ENCODE measurements at regions not wholly inside any gene's neighbourhood (a gene's known extent, or its start where the extent isn't known, plus 50 kb on each side); places are given as distances from the start of the nearest gene placed in this dataset.

GRCh38 chr7:86592185-86592584, 51.5 kb upstream of the GRM3 start:
- H3K4me1 Mint-ChIP-seq: no peaks in the 10 kb centered on the region
- ChIA-PET CTCF (no interaction called here), POLR2A (no interaction called here)
- H3K4me3 Mint-ChIP-seq: no peak overlapping the region
- H3K36me3 Mint-ChIP-seq (ENCODE audit: low read depth): no peaks in the 10 kb centered on the region
- H3K9me3 Mint-ChIP-seq: no peaks in the 10 kb centered on the region
- no peaks in the 10 kb centered on the region for H3K27me3 Mint-ChIP-seq
- H3K27ac Mint-ChIP-seq: no peak overlapping the region
- no peak for DNase-seq

GRCh38 chr7:86574006-86574405, 69.7 kb upstream of the GRM3 start:
- ChIA-PET POLR2A (no interaction called here), CTCF (no interaction called here)
- no peaks in the 10 kb centered on the region for H3K4me1 Mint-ChIP-seq
- DNase-seq: no peak
- H3K27me3 Mint-ChIP-seq: no peaks in the 10 kb centered on the region
- H3K9me3 Mint-ChIP-seq: peaks cover 13% of the 10 kb centered on the region
- no peak overlapping the region for H3K4me3 Mint-ChIP-seq
- H3K27ac Mint-ChIP-seq: no peak overlapping the region
- H3K36me3 Mint-ChIP-seq (ENCODE audit: low read depth): no peaks in the 10 kb centered on the region

GRCh38 chr7:86558680-86559501, 84.8 kb upstream of the GRM3 start:
- no peaks in the 10 kb centered on the region for H3K4me1 Mint-ChIP-seq
- H3K9me3 Mint-ChIP-seq: no peaks in the 10 kb centered on the region
- H3K27ac Mint-ChIP-seq: no peak overlapping the region
- H3K27me3 Mint-ChIP-seq: no peaks in the 10 kb centered on the region
- POLR2A ChIA-PET: no interaction called here
- no peaks in the 10 kb centered on the region for H3K36me3 Mint-ChIP-seq (ENCODE audit: low read depth)
- no peak for DNase-seq
- no peak overlapping the region for H3K4me3 Mint-ChIP-seq
- CTCF ChIA-PET: no interaction called here

GRCh38 chr7:86534641-86535040, 109.1 kb upstream of the GRM3 start:
- POLR2A ChIA-PET: no interaction called here
- Mint-ChIP-seq H3K27ac (no peak overlapping the region), H3K4me1 (no peaks in the 10 kb centered on the region), H3K4me3 (no peak overlapping the region), H3K27me3 (no peaks in the 10 kb centered on the region), H3K36me3 (ENCODE audit: low read depth) (no peaks in the 10 kb centered on the region), H3K9me3 (no peaks in the 10 kb centered on the region)
- no peak for DNase-seq
- CTCF ChIA-PET: no interaction called here

GRCh38 chr7:86504229-86504628, 139.5 kb upstream of the GRM3 start:
- Mint-ChIP-seq H3K4me1 (no peaks in the 10 kb centered on the region), H3K36me3 (ENCODE audit: low read depth) (no peaks in the 10 kb centered on the region), H3K4me3 (no peak overlapping the region), H3K27me3 (no peaks in the 10 kb centered on the region), H3K27ac (no peak overlapping the region), H3K9me3 (no peaks in the 10 kb centered on the region)
- ChIA-PET CTCF (no interaction called here), POLR2A (no interaction called here)
- no peak for DNase-seq

GRCh38 chr7:86499986-86500385, 143.7 kb upstream of the GRM3 start:
- Mint-ChIP-seq H3K9me3 (no peaks in the 10 kb centered on the region), H3K27ac (no peak overlapping the region), H3K4me3 (no peak overlapping the region), H3K27me3 (no peaks in the 10 kb centered on the region), H3K4me1 (no peaks in the 10 kb centered on the region), H3K36me3 (ENCODE audit: low read depth) (no peaks in the 10 kb centered on the region)
- ChIA-PET CTCF (no interaction called here), POLR2A (no interaction called here)
- no peak for DNase-seq

- no peak for DNase-seq
- ChIA-PET CTCF (no interaction called here), POLR2A (no interaction called here)
- Mint-ChIP-seq H3K27me3 (no peaks in the 10 kb centered on the region), H3K9me3 (no peaks in the 10 kb centered on the region), H3K36me3 (ENCODE audit: low read depth) (no peaks in the 10 kb centered on the region), H3K4me3 (no peak overlapping the region), H3K4me1 (no peaks in the 10 kb centered on the region), H3K27ac (no peak overlapping the region)
Observed at GRCh38 chr7:86485827-86486226, 157.9 kb upstream of the GRM3 start.

- Mint-ChIP-seq H3K4me3 (no peak overlapping the region), H3K36me3 (ENCODE audit: low read depth) (no peaks in the 10 kb centered on the region), H3K9me3 (no peaks in the 10 kb centered on the region), H3K27me3 (no peaks in the 10 kb centered on the region), H3K27ac (no peak overlapping the region), H3K4me1 (no peaks in the 10 kb centered on the region)
- ChIA-PET POLR2A (no interaction called here), CTCF (no interaction called here)
- no peak for DNase-seq
Observed at GRCh38 chr7:86479144-86479543, 164.6 kb upstream of the GRM3 start.

- ChIA-PET CTCF (no interaction called here), POLR2A (no interaction called here)
- no peak for DNase-seq
- no peaks in the 10 kb centered on the region for H3K4me1 Mint-ChIP-seq
- no peak overlapping the region for H3K4me3 Mint-ChIP-seq
- no peak overlapping the region for H3K27ac Mint-ChIP-seq
- H3K36me3 Mint-ChIP-seq (ENCODE audit: low read depth): no peaks in the 10 kb centered on the region
- H3K27me3 Mint-ChIP-seq: no peaks in the 10 kb centered on the region
- no peaks in the 10 kb centered on the region for H3K9me3 Mint-ChIP-seq
Observed at GRCh38 chr7:86477343-86477935, 166.3 kb upstream of the GRM3 start.

GRCh38 chr7:86470763-86471162, 172.9 kb upstream of the GRM3 start:
- Mint-ChIP-seq H3K9me3 (no peaks in the 10 kb centered on the region), H3K36me3 (ENCODE audit: low read depth) (no peaks in the 10 kb centered on the region), H3K4me1 (no peaks in the 10 kb centered on the region), H3K27ac (no peak overlapping the region), H3K4me3 (no peak overlapping the region), H3K27me3 (no peaks in the 10 kb centered on the region)
- DNase-seq: no peak
- ChIA-PET CTCF (no interaction called here), POLR2A (no interaction called here)

GRCh38 chr7:86469680-86470295, 173.9 kb upstream of the GRM3 start:
- CTCF ChIA-PET: interaction anchor here (0.7 to 1.5 kb wide), 5 partner anchors 9 to 580 kb away, joined by 3 to 10 read pairs (median 4); no protein-coding TSS in a partner anchor
- H3K36me3 Mint-ChIP-seq (ENCODE audit: low read depth): no peaks in the 10 kb centered on the region
- no peaks in the 10 kb centered on the region for H3K27me3 Mint-ChIP-seq
- H3K4me3 Mint-ChIP-seq: no peak overlapping the region
- H3K9me3 Mint-ChIP-seq: no peaks in the 10 kb centered on the region
- H3K4me1 Mint-ChIP-seq: no peaks in the 10 kb centered on the region
- POLR2A ChIA-PET: no interaction called here
- H3K27ac Mint-ChIP-seq: no peak overlapping the region
- peak; percentile 52 for DNase-seq

GRCh38 chr7:86454753-86455152, 189.0 kb upstream of the GRM3 start:
- Mint-ChIP-seq H3K9me3 (no peaks in the 10 kb centered on the region), H3K36me3 (ENCODE audit: low read depth) (no peaks in the 10 kb centered on the region), H3K4me1 (no peaks in the 10 kb centered on the region), H3K27me3 (no peaks in the 10 kb centered on the region), H3K4me3 (no peak overlapping the region), H3K27ac (no peak overlapping the region)
- ChIA-PET CTCF (no interaction called here), POLR2A (no interaction called here)
- no peak for DNase-seq

GRCh38 chr7:86453454-86453853, 190.3 kb upstream of the GRM3 start:
- H3K4me1 Mint-ChIP-seq: no peaks in the 10 kb centered on the region
- ChIA-PET CTCF (no interaction called here), POLR2A (no interaction called here)
- H3K27me3 Mint-ChIP-seq: no peaks in the 10 kb centered on the region
- H3K4me3 Mint-ChIP-seq: no peak overlapping the region
- no peaks in the 10 kb centered on the region for H3K36me3 Mint-ChIP-seq (ENCODE audit: low read depth)
- DNase-seq: no peak
- H3K27ac Mint-ChIP-seq: no peak overlapping the region
- H3K9me3 Mint-ChIP-seq: no peaks in the 10 kb centered on the region

- no peaks in the 10 kb centered on the region for H3K27me3 Mint-ChIP-seq
- CTCF ChIA-PET: no interaction called here
- no peak overlapping the region for H3K4me3 Mint-ChIP-seq
- DNase-seq: no peak
- no peaks in the 10 kb centered on the region for H3K36me3 Mint-ChIP-seq (ENCODE audit: low read depth)
- POLR2A ChIA-PET: no interaction called here
- H3K9me3 Mint-ChIP-seq: peaks cover 4% of the 10 kb centered on the region
- no peak overlapping the region for H3K27ac Mint-ChIP-seq
- H3K4me1 Mint-ChIP-seq: no peaks in the 10 kb centered on the region
Observed at GRCh38 chr7:86448856-86449255, 194.9 kb upstream of the GRM3 start.

All from activated CD4-positive, alpha-beta memory T cell treated with anti-CD3 and anti-CD28 coated beads, Interleukin-2, amount 10 ng/mL, durations not matched to agents 7 days and 5 days (primary cell).